ENCODE measurements at regions not wholly inside any gene's neighbourhood (a gene's known extent, or its start where the extent isn't known, plus 50 kb on each side); places are given as distances from the start of the nearest gene placed in this dataset.

DNA sequence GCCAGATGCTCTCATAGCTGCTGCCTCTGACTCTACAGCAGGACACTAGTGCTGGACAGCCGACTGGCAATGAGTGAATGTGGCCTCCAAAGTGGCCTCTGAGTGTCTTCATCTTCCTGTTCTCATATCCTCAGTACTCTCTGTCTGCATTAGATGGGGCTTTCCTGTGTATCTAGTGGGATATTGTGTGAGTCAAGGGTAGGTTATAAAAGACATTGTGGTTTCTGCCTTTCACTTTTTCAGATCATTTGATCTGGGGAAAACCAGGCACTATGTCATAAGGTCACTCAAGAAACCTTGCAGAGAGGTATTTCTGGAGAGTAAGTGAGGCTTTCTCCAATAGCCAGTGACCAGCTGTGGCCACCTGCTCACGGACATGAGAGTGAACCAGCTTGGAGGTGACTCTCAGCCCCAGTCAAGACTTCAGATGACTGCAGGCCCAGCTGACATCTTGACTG, 333.6 kb upstream of the NCAM1 start (continued):
- TF ChIP-seq, protein P1, sequence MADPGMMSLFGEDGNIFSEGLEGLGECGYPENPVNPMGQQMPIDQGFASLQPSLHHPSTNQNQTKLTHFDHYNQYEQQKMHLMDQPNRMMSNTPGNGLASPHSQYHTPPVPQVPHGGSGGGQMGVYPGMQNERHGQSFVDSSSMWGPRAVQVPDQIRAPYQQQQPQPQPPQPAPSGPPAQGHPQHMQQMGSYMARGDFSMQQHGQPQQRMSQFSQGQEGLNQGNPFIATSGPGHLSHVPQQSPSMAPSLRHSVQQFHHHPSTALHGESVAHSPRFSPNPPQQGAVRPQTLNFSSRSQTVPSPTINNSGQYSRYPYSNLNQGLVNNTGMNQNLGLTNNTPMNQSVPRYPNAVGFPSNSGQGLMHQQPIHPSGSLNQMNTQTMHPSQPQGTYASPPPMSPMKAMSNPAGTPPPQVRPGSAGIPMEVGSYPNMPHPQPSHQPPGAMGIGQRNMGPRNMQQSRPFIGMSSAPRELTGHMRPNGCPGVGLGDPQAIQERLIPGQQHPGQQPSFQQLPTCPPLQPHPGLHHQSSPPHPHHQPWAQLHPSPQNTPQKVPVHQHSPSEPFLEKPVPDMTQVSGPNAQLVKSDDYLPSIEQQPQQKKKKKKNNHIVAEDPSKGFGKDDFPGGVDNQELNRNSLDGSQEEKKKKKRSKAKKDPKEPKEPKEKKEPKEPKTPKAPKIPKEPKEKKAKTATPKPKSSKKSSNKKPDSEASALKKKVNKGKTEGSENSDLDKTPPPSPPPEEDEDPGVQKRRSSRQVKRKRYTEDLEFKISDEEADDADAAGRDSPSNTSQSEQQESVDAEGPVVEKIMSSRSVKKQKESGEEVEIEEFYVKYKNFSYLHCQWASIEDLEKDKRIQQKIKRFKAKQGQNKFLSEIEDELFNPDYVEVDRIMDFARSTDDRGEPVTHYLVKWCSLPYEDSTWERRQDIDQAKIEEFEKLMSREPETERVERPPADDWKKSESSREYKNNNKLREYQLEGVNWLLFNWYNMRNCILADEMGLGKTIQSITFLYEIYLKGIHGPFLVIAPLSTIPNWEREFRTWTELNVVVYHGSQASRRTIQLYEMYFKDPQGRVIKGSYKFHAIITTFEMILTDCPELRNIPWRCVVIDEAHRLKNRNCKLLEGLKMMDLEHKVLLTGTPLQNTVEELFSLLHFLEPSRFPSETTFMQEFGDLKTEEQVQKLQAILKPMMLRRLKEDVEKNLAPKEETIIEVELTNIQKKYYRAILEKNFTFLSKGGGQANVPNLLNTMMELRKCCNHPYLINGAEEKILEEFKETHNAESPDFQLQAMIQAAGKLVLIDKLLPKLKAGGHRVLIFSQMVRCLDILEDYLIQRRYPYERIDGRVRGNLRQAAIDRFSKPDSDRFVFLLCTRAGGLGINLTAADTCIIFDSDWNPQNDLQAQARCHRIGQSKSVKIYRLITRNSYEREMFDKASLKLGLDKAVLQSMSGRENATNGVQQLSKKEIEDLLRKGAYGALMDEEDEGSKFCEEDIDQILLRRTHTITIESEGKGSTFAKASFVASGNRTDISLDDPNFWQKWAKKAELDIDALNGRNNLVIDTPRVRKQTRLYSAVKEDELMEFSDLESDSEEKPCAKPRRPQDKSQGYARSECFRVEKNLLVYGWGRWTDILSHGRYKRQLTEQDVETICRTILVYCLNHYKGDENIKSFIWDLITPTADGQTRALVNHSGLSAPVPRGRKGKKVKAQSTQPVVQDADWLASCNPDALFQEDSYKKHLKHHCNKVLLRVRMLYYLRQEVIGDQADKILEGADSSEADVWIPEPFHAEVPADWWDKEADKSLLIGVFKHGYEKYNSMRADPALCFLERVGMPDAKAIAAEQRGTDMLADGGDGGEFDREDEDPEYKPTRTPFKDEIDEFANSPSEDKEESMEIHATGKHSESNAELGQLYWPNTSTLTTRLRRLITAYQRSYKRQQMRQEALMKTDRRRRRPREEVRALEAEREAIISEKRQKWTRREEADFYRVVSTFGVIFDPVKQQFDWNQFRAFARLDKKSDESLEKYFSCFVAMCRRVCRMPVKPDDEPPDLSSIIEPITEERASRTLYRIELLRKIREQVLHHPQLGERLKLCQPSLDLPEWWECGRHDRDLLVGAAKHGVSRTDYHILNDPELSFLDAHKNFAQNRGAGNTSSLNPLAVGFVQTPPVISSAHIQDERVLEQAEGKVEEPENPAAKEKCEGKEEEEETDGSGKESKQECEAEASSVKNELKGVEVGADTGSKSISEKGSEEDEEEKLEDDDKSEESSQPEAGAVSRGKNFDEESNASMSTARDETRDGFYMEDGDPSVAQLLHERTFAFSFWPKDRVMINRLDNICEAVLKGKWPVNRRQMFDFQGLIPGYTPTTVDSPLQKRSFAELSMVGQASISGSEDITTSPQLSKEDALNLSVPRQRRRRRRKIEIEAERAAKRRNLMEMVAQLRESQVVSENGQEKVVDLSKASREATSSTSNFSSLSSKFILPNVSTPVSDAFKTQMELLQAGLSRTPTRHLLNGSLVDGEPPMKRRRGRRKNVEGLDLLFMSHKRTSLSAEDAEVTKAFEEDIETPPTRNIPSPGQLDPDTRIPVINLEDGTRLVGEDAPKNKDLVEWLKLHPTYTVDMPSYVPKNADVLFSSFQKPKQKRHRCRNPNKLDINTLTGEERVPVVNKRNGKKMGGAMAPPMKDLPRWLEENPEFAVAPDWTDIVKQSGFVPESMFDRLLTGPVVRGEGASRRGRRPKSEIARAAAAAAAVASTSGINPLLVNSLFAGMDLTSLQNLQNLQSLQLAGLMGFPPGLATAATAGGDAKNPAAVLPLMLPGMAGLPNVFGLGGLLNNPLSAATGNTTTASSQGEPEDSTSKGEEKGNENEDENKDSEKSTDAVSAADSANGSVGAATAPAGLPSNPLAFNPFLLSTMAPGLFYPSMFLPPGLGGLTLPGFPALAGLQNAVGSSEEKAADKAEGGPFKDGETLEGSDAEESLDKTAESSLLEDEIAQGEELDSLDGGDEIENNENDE (IDR thresholded peaks at IDR 0.05; ENCODE audit: insufficient replicate concordance, low read length), result no peak
- TF ChIP-seq CHD2 (IDR thresholded peaks at IDR 0.05; ENCODE audit: low read length), result no peak
- no peak for TF ChIP-seq POU5F1 (IDR thresholded peaks at IDR 0.05; ENCODE audit: low read depth, low read length)
- no peak for TF ChIP-seq HDAC6 (IDR thresholded peaks at IDR 0.05; ENCODE audit: low read depth, low read length)
- TF ChIP-seq, protein P2, sequence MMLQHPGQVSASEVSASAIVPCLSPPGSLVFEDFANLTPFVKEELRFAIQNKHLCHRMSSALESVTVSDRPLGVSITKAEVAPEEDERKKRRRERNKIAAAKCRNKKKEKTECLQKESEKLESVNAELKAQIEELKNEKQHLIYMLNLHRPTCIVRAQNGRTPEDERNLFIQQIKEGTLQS (IDR thresholded peaks at IDR 0.05; ENCODE audit: insufficient read depth, low read depth, low read length), result no peak
- no peak for TF ChIP-seq MAFK (IDR thresholded peaks at IDR 0.05; ENCODE audit: low read depth, low read length)
- no peak for TF ChIP-seq JUND (IDR thresholded peaks at IDR 0.05; ENCODE audit: low read length)
- TF ChIP-seq, protein P3, sequence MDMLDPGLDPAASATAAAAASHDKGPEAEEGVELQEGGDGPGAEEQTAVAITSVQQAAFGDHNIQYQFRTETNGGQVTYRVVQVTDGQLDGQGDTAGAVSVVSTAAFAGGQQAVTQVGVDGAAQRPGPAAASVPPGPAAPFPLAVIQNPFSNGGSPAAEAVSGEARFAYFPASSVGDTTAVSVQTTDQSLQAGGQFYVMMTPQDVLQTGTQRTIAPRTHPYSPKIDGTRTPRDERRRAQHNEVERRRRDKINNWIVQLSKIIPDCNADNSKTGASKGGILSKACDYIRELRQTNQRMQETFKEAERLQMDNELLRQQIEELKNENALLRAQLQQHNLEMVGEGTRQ (IDR thresholded peaks at IDR 0.05; ENCODE audit: low read length), result no peak
- no peak for TF ChIP-seq EZH2 (IDR thresholded peaks at IDR 0.05; ENCODE audit: low read depth, low read length, severe bottlenecking)
- no peak for TF ChIP-seq PHF8 (conservative IDR thresholded peaks at IDR 0.05; ENCODE audit: low read depth, low read length)
- TF ChIP-seq CREB1 (IDR thresholded peaks at IDR 0.05), result no peak

Measured in H1 (cell line).